ENCODE measurements at regions not wholly inside any gene's neighbourhood (a gene's known extent, or its start where the extent isn't known, plus 50 kb on each side); places are given as distances from the start of the nearest gene placed in this dataset.

GRCh38 chr15:97027772-97028171 lies 697.3 kb downstream of the NR2F2 start:
- no peak for TF ChIP-seq CTCF (IDR thresholded peaks at IDR 0.05; ENCODE audit: extremely low read depth in 1 of 2, insufficient read depth in 1 of 2, low read depth in 1 of 2, low read length in 2 of 2)
- TF ChIP-seq MYC (IDR thresholded peaks at IDR 0.05; ENCODE audit: low read depth, low read length), result no peak
- no peak for TF ChIP-seq EZH2 (IDR thresholded peaks at IDR 0.05; ENCODE audit: borderline replicate concordance, low read depth, low read length, severe bottlenecking)
- no peak for TF ChIP-seq POLR2A (IDR thresholded peaks at IDR 0.05; ENCODE audit: low read depth, low read length)
- TF ChIP-seq MAX (IDR thresholded peaks at IDR 0.05; ENCODE audit: insufficient read depth, insufficient read length), result no peak
- no peak for TF ChIP-seq POLR2AphosphoS5 (IDR thresholded peaks at IDR 0.05; ENCODE audit: insufficient read depth, low read depth, low read length)

Data from endothelial cell of umbilical vein (primary cell).